ENCODE measurements at regions not wholly inside any gene's neighbourhood (a gene's known extent, or its start where the extent isn't known, plus 50 kb on each side); places are given as distances from the start of the nearest gene placed in this dataset.

GRCh38 chr10:44671319-44671718 is 239.8 kb upstream of the TMEM72 start:
- TF ChIP-seq EZH2 (IDR thresholded peaks at IDR 0.05) (no peak), JUND (IDR thresholded peaks at IDR 0.05) (no peak), REST (IDR thresholded peaks at IDR 0.05; ENCODE audit: low read depth) (no peak), POLR2A (IDR thresholded peaks at IDR 0.05; ENCODE audit: borderline replicate concordance, extremely low read depth, insufficient read depth, insufficient read length) (no peak), SP1 (IDR thresholded peaks at IDR 0.05; ENCODE audit: low read depth) (no peak), EZH2phosphoT487 (IDR thresholded peaks at IDR 0.05; ENCODE audit: borderline replicate concordance) (no peak), EGR1 (IDR thresholded peaks at IDR 0.05; ENCODE audit: low read depth) (no peak), ZNF274 (IDR thresholded peaks at IDR 0.05; ENCODE audit: low read depth, low read length) (no peak), TCF7L2 (IDR thresholded peaks at IDR 0.05; ENCODE audit: borderline replicate concordance, extremely low read depth, insufficient read depth, insufficient read length) (no peak), CEBPB (IDR thresholded peaks at IDR 0.05; ENCODE audit: low read depth) (no peak)
- TF ChIP-seq, protein P1, sequence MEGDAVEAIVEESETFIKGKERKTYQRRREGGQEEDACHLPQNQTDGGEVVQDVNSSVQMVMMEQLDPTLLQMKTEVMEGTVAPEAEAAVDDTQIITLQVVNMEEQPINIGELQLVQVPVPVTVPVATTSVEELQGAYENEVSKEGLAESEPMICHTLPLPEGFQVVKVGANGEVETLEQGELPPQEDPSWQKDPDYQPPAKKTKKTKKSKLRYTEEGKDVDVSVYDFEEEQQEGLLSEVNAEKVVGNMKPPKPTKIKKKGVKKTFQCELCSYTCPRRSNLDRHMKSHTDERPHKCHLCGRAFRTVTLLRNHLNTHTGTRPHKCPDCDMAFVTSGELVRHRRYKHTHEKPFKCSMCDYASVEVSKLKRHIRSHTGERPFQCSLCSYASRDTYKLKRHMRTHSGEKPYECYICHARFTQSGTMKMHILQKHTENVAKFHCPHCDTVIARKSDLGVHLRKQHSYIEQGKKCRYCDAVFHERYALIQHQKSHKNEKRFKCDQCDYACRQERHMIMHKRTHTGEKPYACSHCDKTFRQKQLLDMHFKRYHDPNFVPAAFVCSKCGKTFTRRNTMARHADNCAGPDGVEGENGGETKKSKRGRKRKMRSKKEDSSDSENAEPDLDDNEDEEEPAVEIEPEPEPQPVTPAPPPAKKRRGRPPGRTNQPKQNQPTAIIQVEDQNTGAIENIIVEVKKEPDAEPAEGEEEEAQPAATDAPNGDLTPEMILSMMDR (IDR thresholded peaks at IDR 0.05 in 2 of 3, conservative IDR thresholded peaks at IDR 0.05 in 1 of 3; ENCODE audit: borderline replicate concordance in 1 of 3, insufficient read depth in 1 of 3, low read depth in 2 of 3, low read length in 2 of 3) = no peak

Data from HCT116 (cell line).